PC-3 (cell line): ENCODE measurements at regions not wholly inside any gene's neighbourhood (a gene's known extent, or its start where the extent isn't known, plus 50 kb on each side); places are given as distances from the start of the nearest gene placed in this dataset.

Source experiments
- ATAC-seq: fragments of 200-7000 bp; cut with Tn5 transposase; 2 replicates; pipeline ENCODE4 v1.9.1; 2020; ENCODE audit warnings: mild to moderate bottlenecking, moderate library complexity
- BruUV-seq: library from RNA; stranded (reverse); fragments of 400-500 nt; replicated peaks from 2 replicates; lab custom pipeline; 2021; lab: Mats Ljungman, UMichigan
- CTCF ChIA-PET: fragments of 300-600 bp; sonication (Branson Sonifier 250); formaldehyde crosslinking; loops from one replicate; lab custom pipeline; 2022; ENCODE audit warnings: antibody characterized with exemption; lab: Charles Lee
- POLR2A ChIA-PET: fragments of 300-600 bp; sonication (Branson Sonifier 250); formaldehyde crosslinking; loops from one replicate; lab custom pipeline; 2022; ENCODE audit warnings: antibody characterized with exemption; ENCODE audit not compliant: unreplicated experiment; lab: Charles Lee
- DNase-seq: peaks from one replicate; pipeline ENCODE4 v3.0.0-alpha.2; 2015
- H2AFZ ChIP-seq: fragments of 300-600 bp; sonication (generic); 2 replicates; pipeline ENCODE4 v1.6.0; 2016; ENCODE audit warnings: antibody characterized with exemption, low read length
- H3F3A ChIP-seq: fragments of 300-600 bp; sonication (generic); one replicate; pipeline ENCODE4 v1.6.0; 2017; ENCODE audit warnings: antibody characterized with exemption, low read length, control low read depth, mild to moderate bottlenecking; ENCODE audit not compliant: unreplicated experiment
- H3K27ac ChIP-seq: fragments of 300-600 bp; sonication (generic); 2 replicates; pipeline ENCODE4 v1.5.1; 2016; ENCODE audit warnings: mild to moderate bottlenecking, low read length
- H3K27me3 ChIP-seq: fragments of 300-600 bp; sonication (generic); 2 replicates; pipeline ENCODE4 v1.6.1; 2016; ENCODE audit warnings: low read length, mixed read lengths
- H3K36me3 ChIP-seq: fragments of 300-600 bp; sonication (generic); 2 replicates; pipeline ENCODE4 v1.6.1; 2016; ENCODE audit warnings: low read depth, mixed run types, low read length, mixed read lengths
- H3K4me1 ChIP-seq: fragments of 300-600 bp; sonication (generic); 2 replicates; pipeline ENCODE4 v1.5.1; 2016; ENCODE audit warnings: low read length; ENCODE audit not compliant: insufficient read depth
- H3K4me2 ChIP-seq: fragments of 300-600 bp; sonication (generic); 2 replicates; pipeline ENCODE4 v1.6.0; 2016; ENCODE audit warnings: low read length
- H3K4me3 ChIP-seq: fragments of 300-600 bp; sonication (generic); 2 replicates; pipeline ENCODE4 v1.5.1; 2016; ENCODE audit warnings: mild to moderate bottlenecking, low read length, mixed read lengths
- H3K79me2 ChIP-seq: fragments of 300-600 bp; sonication (generic); 2 replicates; pipeline ENCODE4 v1.6.1; 2017; ENCODE audit warnings: low read length, mixed read lengths
- H3K9ac ChIP-seq: fragments of 300-600 bp; sonication (generic); 2 replicates; pipeline ENCODE4 v1.6.0; 2016; ENCODE audit warnings: mild to moderate bottlenecking, low read length
- H3K9me2 ChIP-seq: fragments of 300-600 bp; sonication (generic); replicated peaks from 2 replicates; pipeline ENCODE4 v1.6.1; 2016; ENCODE audit warnings: mixed run types, low read length, mixed read lengths
- H3K9me3 ChIP-seq: fragments of 300-600 bp; sonication (generic); 2 replicates; pipeline ENCODE4 v1.6.1; 2016; ENCODE audit warnings: low read length, mixed read lengths
- H4K20me1 ChIP-seq: fragments of 300-600 bp; sonication (generic); 2 replicates; pipeline ENCODE4 v1.6.1; 2016; ENCODE audit warnings: low read length, mixed read lengths
- EZH2 ChIP-seq: fragments of 300-600 bp; sonication (generic); IDR thresholded peaks from one replicate; pipeline ENCODE4 v1.6.1; 2017; ENCODE audit warnings: antibody characterized with exemption, mild to moderate bottlenecking, low read length; ENCODE audit not compliant: unreplicated experiment
- EZH2phosphoT487 ChIP-seq: fragments of 300-600 bp; sonication (generic); IDR thresholded peaks from 2 replicates; pipeline ENCODE4 v1.6.1; 2018; ENCODE audit warnings: mild to moderate bottlenecking, antibody characterized with exemption, low read length, borderline replicate concordance
- intact Hi-C: fragments of 100-400 bp; cut with micrococcal nuclease; formaldehyde crosslinking; loops from 2 replicates; pipeline ENCODE4 v1.9.0; 2023
- TF ChIP-seq, protein P1 (sequence below): fragments of 300-600 bp; sonication (generic); conservative IDR thresholded peaks from 2 replicates; pipeline ENCODE4 v1.5.1; 2017; ENCODE audit warnings: antibody characterized with exemption, low read depth, mild to moderate bottlenecking, low read length

DNA sequence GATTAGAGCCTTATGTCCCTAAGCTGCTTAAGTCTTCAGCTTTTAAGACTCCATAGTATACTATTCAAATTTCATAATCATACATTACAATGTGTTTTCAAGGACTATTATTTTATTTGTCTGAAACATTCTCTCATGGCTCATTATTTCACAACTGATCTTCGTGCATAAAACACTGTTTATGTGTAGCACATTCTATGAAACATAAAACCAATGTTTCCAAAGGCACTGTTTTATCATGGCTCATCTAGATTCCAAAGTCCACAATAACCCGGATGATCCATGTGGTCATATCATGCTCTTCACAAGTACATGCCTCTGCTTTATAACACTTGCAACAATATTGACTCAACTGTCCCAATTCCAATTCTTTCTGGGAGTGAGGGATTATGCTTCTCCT is 806.1 kb downstream of the TNS3 start:
- ChIA-PET POLR2A (no interaction called here), CTCF (no interaction called here)
- H3K9me2 ChIP-seq = no peaks in the 10 kb centered on the region
- intact Hi-C loops = loop anchor here (5.0 kb wide), 1 partner anchor 327 kb away; no protein-coding TSS in a partner anchor
- H2AFZ ChIP-seq = no peak overlapping the region
- no peaks in the 10 kb centered on the region for H3K27me3 ChIP-seq
- DNase-seq (peak; percentile 7), ATAC-seq (no peak)
- no peak overlapping the region for H3K4me2 ChIP-seq
- no peaks in the 10 kb centered on the region for H4K20me1 ChIP-seq
- H3K4me1 ChIP-seq = no peaks in the 10 kb centered on the region
- H3K9ac ChIP-seq = no peak overlapping the region
- no peaks in the 10 kb centered on the region for H3K79me2 ChIP-seq
- TF ChIP-seq, protein P1, sequence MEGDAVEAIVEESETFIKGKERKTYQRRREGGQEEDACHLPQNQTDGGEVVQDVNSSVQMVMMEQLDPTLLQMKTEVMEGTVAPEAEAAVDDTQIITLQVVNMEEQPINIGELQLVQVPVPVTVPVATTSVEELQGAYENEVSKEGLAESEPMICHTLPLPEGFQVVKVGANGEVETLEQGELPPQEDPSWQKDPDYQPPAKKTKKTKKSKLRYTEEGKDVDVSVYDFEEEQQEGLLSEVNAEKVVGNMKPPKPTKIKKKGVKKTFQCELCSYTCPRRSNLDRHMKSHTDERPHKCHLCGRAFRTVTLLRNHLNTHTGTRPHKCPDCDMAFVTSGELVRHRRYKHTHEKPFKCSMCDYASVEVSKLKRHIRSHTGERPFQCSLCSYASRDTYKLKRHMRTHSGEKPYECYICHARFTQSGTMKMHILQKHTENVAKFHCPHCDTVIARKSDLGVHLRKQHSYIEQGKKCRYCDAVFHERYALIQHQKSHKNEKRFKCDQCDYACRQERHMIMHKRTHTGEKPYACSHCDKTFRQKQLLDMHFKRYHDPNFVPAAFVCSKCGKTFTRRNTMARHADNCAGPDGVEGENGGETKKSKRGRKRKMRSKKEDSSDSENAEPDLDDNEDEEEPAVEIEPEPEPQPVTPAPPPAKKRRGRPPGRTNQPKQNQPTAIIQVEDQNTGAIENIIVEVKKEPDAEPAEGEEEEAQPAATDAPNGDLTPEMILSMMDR = no peak
- TF ChIP-seq EZH2phosphoT487 (no peak), EZH2 (no peak)
- no peak overlapping the region for H3K4me3 ChIP-seq
- no peaks in the 10 kb centered on the region for H3K36me3 ChIP-seq
- no TSS peak for BruUV-seq
- no peak overlapping the region for H3K27ac ChIP-seq
- H3K9me3 ChIP-seq = no peaks in the 10 kb centered on the region
- no peaks in the 10 kb centered on the region for H3F3A ChIP-seq

DNA sequence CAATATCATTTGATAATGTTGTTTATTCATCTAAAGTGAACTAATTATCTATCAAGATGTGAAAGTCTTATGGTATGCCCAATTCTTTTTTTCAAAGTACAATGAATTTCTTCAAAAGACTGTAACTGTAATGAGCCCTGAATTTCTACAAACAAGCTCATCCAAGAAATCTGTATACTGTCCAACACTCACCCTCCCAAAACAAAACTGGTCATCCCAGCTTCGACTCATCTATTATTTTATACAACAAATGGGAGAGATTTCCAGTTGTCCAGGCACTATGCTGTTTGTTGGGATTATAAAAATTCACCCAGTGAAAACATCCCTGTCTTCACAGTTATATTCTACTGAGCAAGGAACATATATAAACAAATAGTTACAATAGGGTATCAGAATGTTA is 806.9 kb downstream of the TNS3 start:
- H2AFZ ChIP-seq = no peak overlapping the region
- H3K4me2 ChIP-seq = no peak overlapping the region
- no peaks in the 10 kb centered on the region for H3K9me3 ChIP-seq
- H3K4me3 ChIP-seq = no peak overlapping the region
- H3K27ac ChIP-seq = no peak overlapping the region
- H3K4me1 ChIP-seq = no peaks in the 10 kb centered on the region
- CTCF ChIA-PET = no interaction called here
- POLR2A ChIA-PET = no interaction called here
- no peaks in the 10 kb centered on the region for H3K9me2 ChIP-seq
- no peaks in the 10 kb centered on the region for H4K20me1 ChIP-seq
- H3K27me3 ChIP-seq = no peaks in the 10 kb centered on the region
- TF ChIP-seq EZH2 = no peak
- TF ChIP-seq, protein P1 = no peak
- TF ChIP-seq EZH2phosphoT487 = no peak
- ATAC-seq (no peak), DNase-seq (no peak)
- BruUV-seq = no TSS peak
- no peaks in the 10 kb centered on the region for H3F3A ChIP-seq
- H3K36me3 ChIP-seq = no peaks in the 10 kb centered on the region
- no peaks in the 10 kb centered on the region for H3K79me2 ChIP-seq
- no peak overlapping the region for H3K9ac ChIP-seq
- intact Hi-C loops = loop anchor here (5.0 kb wide), 1 partner anchor 327 kb away; no protein-coding TSS in a partner anchor

DNA sequence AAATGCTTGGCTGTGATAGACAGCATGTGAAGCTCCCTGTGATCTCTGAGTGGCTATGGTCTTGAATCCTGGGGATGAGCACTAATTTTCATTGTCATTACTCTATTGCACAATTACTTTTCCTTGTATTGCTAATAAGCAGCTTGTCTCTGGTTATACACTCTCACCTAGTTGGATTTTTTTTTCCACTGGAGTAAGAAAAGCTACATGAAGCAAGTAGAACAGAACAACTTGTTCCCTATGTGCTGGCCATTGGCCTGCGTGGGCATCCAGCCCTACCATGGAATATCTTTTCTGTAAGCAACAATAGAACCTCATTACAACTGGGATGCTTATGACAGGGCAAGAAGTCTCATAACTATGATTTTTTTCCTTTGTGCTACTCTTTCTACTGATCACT is 807.4 kb downstream of the TNS3 start:
- H4K20me1 ChIP-seq = no peaks in the 10 kb centered on the region
- no peak overlapping the region for H3K27ac ChIP-seq
- no peaks in the 10 kb centered on the region for H3F3A ChIP-seq
- no peak overlapping the region for H3K9ac ChIP-seq
- no peaks in the 10 kb centered on the region for H3K27me3 ChIP-seq
- no peak overlapping the region for H3K4me3 ChIP-seq
- intact Hi-C loops = no loop called here
- no peaks in the 10 kb centered on the region for H3K4me1 ChIP-seq
- ATAC-seq = no peak
- TF ChIP-seq EZH2phosphoT487 = no peak
- TF ChIP-seq, protein P1 = no peak
- TF ChIP-seq EZH2 = no peak
- BruUV-seq = no TSS peak
- peaks cover 2% of the 10 kb centered on the region; the same call in 1 of the 2 replicates for H3K36me3 ChIP-seq
- no peak for DNase-seq
- H3K9me2 ChIP-seq = no peaks in the 10 kb centered on the region
- ChIA-PET CTCF (no interaction called here), POLR2A (no interaction called here)
- 0 out of 2 replicates have a peak, but pooled peaks cover 4% of the 10 kb centered on the region for H3K9me3 ChIP-seq
- H3K79me2 ChIP-seq = no peaks in the 10 kb centered on the region
- no peak overlapping the region for H3K4me2 ChIP-seq
- no peak overlapping the region for H2AFZ ChIP-seq
